HG02852 (cell line): ENCODE measurements at regions not wholly inside any gene's neighbourhood (a gene's known extent, or its start where the extent isn't known, plus 50 kb on each side); places are given as distances from the start of the nearest gene placed in this dataset.

Experiments used
- ATAC-seq: cut with Tn5 transposase; IDR thresholded peaks from one replicate; pipeline ENCODE4 v1.9.1; 2021; ENCODE audit warnings: mild to moderate bottlenecking, moderate library complexity; ENCODE audit not compliant: unreplicated experiment

DNA sequence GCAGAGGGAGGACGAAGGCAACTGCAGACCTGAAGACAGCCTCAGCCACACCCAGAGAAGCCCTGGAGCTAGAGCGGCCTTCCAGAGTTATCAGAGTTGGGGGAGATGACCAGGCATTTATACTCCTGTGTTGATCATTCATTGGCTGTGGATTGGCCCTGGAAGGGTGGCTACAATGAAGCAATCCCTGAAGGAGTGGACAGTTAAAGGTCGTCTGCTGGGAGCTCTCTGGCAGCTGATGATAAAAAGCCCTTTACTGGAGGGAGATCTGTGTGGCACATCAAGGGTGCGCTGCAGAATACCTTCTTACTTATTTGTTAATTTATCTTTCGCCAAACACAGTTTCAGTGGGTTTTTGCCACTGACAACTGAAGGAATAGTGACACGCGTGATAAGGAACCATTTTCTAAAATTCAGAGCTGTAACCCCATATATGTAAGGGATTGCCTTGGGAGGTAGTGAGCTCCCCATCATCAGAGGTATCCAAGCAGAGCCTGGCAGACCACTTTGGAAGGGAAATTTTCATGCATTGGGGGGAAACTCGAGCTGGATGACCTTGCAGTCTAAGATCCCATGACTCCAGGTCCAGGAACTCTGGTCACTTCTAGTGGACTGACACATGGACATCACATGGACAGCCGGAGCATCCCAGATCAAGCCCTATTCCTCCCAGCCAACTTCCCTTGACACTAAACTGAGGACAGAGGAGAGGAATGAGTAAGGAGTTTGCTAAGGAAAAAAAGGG lies 126.4 kb upstream of the GADD45A start:
- no peak for ATAC-seq

DNA sequence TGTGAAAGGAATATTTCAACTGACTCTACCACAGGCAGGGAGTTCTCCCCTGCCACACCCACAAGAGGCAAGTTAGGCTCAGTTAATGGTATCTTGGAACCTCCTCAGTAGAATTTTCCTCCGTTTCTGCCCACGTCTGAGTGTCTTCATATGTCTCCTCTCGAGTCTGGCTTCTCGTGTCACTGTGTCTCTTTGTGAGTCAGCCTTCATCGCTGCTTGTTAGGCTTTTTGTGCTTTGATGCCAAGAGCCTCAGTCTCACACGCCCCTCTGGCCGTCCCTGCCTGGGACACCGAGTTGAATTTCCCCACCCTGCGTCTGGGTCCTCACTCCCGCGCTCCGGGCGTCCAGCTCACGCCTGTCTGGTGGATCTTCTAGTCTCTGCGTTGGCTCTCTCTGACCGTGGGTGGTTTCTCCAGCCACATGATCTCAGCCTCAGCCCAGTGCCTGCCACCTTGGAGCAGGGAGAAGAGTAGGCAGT lies 125.7 kb upstream of the GADD45A start:
- no peak for ATAC-seq

DNA sequence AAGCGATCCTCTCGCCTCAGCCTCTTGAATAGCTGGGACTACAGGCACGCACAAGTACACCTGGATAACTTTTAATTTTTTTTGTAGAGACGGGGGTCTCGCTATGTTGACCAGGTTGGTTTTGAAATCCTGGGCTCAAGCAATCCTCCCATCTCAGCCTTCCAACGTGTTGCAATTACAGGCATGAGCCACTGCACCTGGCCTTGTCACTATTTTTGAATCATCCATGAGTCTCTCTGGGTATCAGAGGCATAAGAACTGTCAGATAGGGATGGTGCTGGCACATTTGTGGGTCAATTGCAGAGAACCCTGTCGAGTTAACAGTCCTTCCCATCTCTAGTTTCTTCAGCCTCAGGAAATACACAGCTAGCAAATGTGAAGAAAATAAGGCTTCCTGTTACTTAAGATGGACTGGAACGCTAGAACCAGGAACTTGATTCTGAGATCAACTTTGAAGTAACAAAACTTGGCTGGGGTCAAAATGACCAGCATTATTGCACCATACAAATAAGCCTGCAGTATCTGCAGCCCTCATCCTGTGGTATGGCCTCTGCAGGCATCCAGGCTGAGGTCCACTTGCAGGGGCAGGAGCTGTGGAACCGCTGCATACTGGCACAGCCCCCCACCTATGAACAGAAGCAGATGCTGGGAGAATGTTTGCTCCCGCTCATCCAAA lies 124.3 kb upstream of the GADD45A start:
- no peak for ATAC-seq

DNA sequence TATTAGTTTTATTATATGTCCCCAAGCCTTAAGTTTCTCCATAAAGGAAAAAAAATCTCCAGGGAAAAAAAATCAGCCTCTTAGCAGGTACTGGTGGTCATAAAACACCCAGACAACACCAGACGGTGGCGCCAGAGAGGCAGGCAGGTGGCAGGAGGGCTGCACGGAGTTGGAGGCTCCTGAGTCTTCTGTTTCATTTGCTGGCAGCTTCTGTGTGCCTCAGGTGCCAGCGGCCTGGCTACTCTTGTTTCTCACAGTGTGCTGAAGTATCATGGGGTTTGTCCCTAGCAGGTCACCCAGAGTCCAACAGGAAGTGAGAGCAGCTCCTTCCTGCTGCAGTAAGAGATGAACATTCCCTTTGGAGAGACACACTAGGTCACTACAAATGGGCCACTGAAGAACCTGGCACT lies 123.3 kb upstream of the GADD45A start:
- ATAC-seq = peak; percentile 86

DNA sequence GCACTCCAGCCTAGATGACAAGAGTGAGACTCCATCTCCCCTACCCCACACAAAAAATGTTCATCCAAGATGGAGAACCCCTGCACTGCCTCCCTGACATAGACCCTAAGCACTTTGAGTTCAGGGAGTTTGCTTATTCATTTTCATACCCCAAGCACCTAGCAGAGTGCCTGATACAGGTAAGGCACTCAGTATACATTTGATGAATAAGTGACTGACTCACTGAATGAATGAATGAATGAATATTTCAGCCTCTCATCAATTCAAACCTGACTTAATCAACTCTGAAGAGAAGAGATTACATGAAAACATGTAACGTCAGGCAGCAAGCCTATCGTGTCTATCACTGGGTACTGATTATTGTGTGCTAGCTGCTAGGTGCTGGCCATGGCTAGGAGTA lies 121.3 kb upstream of the GADD45A start:
- no peak for ATAC-seq

DNA sequence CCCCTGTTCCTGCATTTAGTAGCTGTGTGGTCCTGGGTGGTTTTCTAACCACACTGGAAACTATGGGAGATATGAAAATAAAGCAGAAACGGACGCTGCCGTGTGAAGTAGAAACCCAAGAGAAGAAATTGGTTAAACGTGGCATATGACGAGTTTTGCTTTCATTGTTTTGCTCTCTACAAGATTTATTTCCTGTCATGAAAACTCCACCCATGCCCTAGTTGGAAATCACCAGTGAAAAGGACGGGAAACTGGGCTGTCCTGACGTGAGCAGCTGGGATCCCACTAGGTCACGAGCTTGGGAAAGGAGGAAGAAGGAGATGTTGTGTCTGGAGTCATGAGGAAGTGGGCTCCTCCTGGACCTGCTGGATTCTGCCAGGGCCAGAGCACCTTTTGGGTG lies 120.8 kb upstream of the GADD45A start:
- no peak for ATAC-seq

DNA sequence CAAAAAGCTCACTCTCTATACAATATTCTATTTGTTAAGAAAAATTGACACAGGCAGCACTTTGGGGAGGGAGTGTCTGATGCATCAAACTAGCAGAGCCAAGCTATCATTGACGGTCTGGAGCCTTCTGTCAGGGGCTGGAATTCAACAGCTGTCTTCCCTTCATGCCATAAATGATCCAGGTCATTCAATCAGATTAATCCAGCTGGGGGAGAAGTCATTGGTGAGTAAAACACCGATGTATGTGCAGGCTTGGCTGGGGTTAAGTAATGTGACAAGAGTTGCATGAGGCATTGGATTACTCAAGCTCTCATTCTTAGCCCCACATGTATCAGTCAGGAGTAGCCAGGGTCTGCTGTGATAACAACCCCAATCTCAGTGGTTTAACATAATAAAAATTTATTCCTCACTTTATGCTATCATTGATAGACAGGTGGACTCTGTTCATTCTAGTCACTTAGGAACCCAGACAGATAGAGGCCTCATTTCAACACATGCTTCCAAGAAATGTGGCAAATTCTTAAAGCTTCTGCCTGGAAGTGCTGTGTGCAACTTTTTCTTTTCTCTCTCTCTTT lies 118.1 kb upstream of the GADD45A start:
- no peak for ATAC-seq

DNA sequence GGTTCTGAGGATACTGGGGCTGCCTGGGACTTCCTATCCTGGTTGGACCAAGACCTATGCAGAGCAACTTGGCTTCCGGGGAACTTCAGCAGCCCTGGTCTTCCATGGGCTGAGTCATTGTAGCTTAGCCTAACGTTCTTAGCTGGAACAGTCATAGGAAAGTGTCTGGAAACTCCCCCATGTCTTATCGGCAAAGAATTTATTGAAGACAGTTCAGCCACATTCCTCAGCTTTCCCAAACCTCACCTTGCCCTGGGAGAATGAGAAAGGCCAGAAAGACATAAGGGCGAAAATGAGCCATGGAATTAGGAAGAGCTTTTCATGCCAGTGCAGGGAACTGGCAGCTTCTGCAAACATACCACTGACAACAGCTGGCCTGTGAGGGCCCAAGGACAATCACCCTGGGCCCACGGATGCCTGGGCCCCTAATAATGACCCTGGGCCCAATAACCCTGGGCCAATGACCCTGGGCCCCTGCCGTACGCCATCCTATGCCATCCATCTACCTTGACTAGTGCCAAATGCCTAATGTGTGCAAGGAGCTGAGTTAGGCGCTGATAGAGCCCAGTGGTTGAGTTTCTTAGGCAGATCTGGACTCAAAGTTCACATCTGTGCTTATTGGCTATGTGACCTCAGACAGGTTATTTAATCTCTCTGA lies 114.4 kb upstream of the GADD45A start:
- no peak for ATAC-seq

DNA sequence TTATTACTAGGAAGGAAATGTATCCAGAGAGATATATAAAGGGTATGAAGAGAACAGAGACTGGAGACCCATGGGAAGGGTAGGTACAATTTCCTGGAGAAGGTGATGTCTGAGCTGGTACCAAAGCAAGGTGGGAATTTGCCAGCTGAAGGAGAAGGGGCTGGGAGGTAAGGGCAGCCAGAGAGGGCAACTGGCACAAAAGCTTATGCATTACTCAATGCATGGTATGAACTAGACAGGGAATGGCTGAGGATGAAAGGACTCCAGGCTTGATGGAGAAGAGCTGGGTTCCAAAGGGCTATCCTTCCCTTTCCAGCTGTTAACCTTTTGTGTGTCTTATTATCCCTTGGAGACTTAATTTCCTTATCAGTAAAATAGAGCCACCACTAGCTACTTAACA lies 113.6 kb upstream of the GADD45A start:
- no peak for ATAC-seq

DNA sequence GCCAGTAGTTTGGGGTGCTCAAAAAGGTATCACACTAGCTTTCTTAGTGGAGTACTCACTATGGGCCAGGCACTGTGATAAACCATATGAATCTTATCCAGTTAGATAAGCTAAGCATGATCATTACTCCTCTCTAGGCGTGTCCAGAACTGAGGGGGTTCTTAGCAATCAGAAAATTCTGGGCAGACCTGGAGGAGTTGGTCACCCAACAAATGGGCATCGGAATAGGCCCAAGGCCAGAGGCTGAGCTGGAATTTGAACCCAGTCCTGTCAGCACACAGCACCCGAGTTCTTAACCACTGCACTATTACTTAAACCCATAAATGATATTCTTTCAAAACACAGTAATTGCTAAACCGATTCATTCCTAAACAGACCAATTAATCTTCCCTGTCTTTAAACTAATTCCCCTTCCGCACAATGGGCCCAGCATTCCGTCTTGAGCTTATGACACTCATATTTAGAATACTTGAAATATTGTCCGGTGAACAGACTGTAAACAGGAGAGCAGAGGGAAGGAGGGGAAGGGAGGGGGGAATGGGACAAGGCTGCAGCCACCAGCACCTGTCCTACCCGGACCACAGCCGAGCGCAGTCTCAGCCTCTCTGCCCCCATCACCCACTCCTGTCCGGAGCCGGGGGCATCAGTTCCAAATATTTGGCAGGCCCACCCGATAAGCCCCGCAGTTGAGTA lies 113.0 kb upstream of the GADD45A start:
- ATAC-seq = no peak

DNA sequence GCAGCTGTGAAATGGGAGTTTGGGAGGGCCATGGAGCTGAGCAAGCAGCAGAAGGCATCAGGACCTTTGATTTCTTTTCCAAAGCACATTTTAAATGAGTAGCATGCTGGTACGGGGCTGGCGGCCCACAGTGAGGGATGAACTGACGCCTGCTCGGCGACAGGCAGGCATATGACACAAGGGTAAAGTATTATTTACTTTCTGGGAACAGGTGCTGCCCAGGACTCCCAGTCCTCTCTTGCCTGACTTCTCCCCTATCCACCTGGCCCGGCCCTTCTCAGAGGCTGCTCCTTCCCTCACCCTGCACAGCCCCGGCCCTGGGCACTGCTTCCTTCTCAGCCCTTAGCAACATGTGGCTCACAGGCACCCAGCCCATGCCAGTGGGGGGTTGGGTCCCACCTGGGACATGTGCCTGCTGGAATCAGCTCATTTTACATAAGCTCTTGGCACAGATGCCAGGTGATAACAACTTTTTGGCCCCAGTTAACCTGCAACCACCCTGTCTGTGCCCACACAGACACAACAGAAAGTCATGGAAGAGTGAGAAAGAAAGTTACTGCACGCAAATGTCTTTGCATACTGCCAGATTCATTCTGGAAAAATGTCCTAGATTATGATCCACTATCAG lies 112.3 kb upstream of the GADD45A start:
- no peak for ATAC-seq

DNA sequence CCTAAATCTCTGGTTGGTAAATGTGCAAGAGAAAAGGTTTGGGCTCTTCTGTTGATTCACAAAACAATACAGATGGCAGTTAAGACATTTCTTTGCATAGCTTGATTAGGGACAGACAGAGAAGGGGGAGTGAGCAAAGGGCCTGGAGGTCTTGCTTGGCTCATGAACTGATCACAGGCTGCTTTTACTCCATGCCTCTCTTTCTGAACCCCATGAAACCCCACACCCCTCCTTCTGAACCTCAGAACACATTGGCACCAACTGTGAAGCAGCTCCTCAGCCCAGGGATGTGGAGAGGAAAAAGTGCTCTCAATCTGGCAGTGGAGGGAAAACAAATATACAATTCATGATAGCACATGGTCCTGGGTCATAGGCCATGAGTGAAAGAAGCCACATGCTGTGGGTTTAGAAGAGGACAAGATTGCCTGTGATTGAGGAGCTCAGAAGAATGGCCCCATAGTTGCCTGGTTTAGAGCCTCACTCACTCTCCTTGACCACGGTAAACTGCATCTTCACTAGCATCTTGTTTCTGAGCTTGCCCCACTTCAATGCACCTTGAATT lies 111.6 kb upstream of the GADD45A start:
- no peak for ATAC-seq

DNA sequence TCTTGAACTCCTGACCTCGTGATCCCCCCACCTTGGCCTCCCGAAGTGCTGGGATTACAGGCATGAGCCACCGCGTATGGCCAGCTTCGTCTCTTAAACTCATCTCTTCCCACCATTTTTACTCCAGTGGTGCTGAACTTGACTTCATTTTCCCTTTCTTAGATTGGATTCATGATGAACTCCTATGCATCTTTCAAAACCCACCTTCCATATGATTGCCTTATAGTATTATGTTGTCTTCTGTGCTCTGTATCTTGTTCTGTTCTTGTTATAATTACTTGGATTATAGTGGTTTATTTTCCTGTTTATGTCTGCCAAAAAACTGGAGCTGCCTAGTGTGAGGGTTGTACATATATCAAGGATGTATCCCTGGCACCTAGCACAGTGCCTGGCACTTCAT lies 110.8 kb upstream of the GADD45A start:
- ATAC-seq = no peak

DNA sequence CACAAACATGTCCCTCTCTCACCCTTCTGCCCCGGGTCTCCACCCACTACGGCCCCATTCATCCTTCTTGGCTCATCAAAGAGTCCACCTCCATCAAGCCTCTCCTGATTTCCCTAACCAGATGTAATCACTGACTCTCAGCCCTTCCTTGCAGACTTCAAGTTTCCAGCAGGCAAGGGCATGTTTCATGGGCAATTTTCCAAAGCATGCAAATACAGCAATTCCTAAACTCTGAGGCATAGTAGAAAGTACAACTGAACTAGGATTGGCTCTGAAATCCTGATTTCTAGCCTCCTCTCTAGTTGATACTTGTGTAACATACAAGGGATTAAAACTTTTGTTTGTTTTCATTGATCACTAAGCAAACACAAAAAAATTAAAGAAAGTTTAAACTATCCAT lies 109.1 kb upstream of the GADD45A start:
- ATAC-seq = no peak

DNA sequence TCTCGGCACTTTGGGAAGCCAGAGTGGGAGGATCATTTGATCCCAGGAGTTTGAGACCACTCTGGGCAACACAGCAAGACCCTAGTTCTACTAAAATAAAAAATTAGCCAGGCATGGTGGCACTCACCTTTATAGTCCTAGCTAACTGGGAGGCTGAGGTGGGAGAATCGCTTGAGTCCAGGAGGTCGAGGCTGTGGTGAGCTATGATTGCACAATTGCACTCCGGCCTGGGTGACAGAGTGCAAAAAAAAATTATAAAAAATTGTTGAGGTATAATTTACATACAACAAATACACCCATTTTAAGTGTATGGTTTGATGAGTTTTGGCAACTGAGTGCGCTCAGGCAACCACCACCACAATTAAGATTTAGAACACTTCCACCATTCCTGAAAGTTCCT lies 108.5 kb upstream of the GADD45A start:
- ATAC-seq = no peak

DNA sequence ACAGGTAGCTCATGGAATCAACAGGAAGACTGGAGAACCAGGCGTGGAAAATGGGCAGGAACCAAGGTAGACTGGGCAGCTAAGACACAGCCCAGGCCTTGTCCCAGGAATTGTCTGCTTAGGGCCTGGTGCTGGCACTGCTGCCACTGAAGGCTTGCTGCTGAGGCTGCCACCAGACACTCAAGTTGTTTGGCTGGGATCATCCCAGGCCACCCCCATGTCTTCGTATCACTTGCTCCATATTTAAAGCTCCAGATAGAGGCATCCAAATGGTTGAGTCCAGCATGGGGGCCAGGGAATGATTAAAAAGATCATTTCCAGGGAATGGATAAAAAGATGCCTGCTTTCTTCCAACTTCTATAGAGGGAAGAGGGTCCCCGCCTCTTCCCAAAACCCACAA lies 107.4 kb upstream of the GADD45A start:
- ATAC-seq = no peak

DNA sequence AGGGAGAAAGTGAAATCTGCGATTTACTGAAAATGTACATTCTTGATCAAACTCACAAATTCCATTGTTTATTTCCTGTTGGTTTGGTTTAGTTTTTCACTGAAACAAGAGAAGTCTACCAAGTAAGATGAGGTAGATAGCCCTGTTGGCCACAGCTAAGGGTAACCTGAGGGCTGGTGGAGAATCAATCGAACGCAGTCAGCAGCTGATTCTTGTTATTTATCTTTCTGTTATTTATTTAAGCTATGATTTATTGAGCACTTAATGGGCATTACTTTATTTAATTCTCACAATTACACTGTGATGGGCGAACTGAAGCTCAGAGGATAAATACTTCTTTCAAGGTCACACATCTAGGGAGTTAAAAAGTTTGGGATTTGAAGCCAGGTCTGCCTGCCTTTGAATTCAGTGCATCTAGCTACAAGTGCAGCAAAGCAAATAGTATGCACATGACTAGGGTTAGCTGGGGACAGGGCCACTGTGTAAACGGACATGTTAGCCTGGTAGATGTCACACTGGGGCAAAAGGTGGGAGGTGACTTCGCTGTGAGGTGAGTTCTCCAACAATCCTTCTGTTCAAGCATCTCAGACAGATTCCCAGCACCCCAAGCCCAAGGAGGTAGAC lies 106.5 kb upstream of the GADD45A start:
- ATAC-seq = no peak

DNA sequence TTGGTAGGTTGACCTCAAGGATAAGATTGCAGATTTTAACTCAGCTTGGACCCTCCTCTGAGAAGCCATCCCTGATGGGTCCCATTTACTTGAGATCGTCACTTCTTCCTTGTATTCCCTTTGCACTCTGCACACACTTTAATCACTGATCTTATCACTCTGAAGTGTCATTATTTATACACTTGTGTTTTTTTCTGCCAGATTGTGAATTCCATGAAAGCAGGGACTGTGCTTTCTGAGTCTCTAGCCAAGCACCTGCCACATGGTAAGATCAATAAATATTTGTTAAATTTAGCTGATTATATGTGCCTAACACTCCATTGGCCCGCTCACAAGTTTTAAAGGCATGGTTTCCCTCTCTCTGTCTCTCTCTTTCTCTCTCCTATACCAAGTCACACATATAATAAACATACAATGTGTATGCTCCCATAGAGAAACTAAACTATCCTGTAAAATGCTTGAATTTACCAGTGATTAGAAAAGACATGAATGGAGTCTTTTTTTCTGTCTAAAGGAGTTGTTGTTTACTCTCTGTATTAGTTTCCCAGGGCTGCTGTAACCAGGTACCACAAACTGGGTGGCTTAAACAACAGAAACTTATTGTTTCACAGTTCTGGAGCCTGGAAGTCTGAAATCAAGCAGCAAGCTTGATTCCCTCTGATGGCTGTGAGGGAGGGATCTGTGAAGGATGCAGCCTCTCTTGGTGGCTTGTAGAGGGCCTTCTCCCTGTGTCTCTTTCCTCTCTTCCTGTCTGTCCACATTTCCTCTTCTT lies 105.2 kb upstream of the GADD45A start:
- no peak for ATAC-seq
